Activated CD4-positive, alpha-beta T cell treated with anti-CD3 and anti-CD28 coated beads for 36 hours (primary cell): ENCODE measurements at regions not wholly inside any gene's neighbourhood (a gene's known extent, or its start where the extent isn't known, plus 50 kb on each side); places are given as distances from the start of the nearest gene placed in this dataset.
"Not testable (repeated sequence)": the region's sequence is repeated elsewhere in the genome, so short reads cannot be mapped to it uniquely, and the experiment has no call there.

ENCODE experiments used
- ATAC-seq: fragments of 200-7000 bp; cut with Tn5 transposase; one replicate; pipeline ENCODE4 v1.10.0; 2021; ENCODE audit warnings: mild to moderate bottlenecking, moderate library complexity
- CTCF ChIA-PET: fragments of 350-600 bp; sonication (Branson Sonifier 250); formaldehyde crosslinking; loops from one replicate; lab custom pipeline; 2021; ENCODE audit warnings: antibody characterized with exemption; lab: Charles Lee
- POLR2A ChIA-PET: fragments of 350-600 bp; sonication (Branson Sonifier 250); formaldehyde crosslinking; loops from one replicate; lab custom pipeline; 2021; ENCODE audit warnings: antibody characterized with exemption, inconsistent platforms; lab: Charles Lee
- DNase-seq: peaks from one replicate; pipeline ENCODE4 v3.0.0-alpha.2; 2020
- H3K27ac Mint-ChIP-seq: one replicate; pipeline ENCODE4 v1.8.0; 2021; ENCODE audit warnings: mixed read lengths
- H3K27me3 Mint-ChIP-seq: one replicate; pipeline ENCODE4 v1.8.0; 2021; ENCODE audit warnings: mixed read lengths
- H3K36me3 Mint-ChIP-seq: one replicate; pipeline ENCODE4 v1.8.0; 2021; ENCODE audit warnings: low read depth, mixed read lengths
- H3K4me1 Mint-ChIP-seq: one replicate; pipeline ENCODE4 v1.8.0; 2021; ENCODE audit warnings: mixed read lengths
- H3K4me3 Mint-ChIP-seq: one replicate; pipeline ENCODE4 v1.8.0; 2021; ENCODE audit warnings: mild to moderate bottlenecking, moderate library complexity, mixed read lengths
- H3K9me3 Mint-ChIP-seq: one replicate; pipeline ENCODE4 v1.8.0; 2021; ENCODE audit warnings: low read depth, mixed read lengths
- intact Hi-C, 2 experiments: fragments of 100-400 bp; cut with DNase I in 1 of 2; cut with micrococcal nuclease in 1 of 2; formaldehyde crosslinking; loops; one replicate each; pipeline versions ENCODE4 v1.14.2 to v1.15.1; 2022 to 2024; cut with DNase I, micrococcal nuclease

DNA sequence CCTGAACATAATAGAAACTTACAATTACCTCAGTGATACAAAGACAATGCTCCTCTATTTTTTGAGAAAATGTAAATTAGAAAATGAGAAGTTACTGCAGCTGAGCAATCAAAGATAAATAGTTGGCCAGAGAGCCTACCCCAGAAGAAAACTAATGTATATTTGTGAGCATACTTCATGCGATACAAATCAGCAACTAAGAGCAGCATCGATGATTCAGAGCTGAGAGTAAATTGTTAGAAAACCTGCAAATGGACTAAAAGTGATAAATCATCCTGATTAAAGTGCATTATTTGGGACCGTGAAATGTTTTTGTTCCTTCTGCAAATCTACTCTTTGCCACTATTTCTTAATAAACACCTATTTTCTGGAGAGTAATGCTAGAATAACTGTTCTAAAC is 285.7 kb downstream of the PPP1R3A start:
- CTCF ChIA-PET = interaction anchor here (0.8 kb wide), 1 partner anchor 78 kb away, joined by 4 read pairs; no protein-coding TSS in a partner anchor
- intact Hi-C loops = no loop called here
- DNase-seq = no peak
- POLR2A ChIA-PET = no interaction called here
- no peaks in the 10 kb centered on the region for H3K4me1 Mint-ChIP-seq
- no peak overlapping the region for H3K27ac Mint-ChIP-seq
- no peak overlapping the region for H3K4me3 Mint-ChIP-seq
- H3K27me3 Mint-ChIP-seq = no peaks in the 10 kb centered on the region
- H3K9me3 Mint-ChIP-seq = no peaks in the 10 kb centered on the region
- H3K36me3 Mint-ChIP-seq = no peaks in the 10 kb centered on the region
- ATAC-seq = no peak

DNA sequence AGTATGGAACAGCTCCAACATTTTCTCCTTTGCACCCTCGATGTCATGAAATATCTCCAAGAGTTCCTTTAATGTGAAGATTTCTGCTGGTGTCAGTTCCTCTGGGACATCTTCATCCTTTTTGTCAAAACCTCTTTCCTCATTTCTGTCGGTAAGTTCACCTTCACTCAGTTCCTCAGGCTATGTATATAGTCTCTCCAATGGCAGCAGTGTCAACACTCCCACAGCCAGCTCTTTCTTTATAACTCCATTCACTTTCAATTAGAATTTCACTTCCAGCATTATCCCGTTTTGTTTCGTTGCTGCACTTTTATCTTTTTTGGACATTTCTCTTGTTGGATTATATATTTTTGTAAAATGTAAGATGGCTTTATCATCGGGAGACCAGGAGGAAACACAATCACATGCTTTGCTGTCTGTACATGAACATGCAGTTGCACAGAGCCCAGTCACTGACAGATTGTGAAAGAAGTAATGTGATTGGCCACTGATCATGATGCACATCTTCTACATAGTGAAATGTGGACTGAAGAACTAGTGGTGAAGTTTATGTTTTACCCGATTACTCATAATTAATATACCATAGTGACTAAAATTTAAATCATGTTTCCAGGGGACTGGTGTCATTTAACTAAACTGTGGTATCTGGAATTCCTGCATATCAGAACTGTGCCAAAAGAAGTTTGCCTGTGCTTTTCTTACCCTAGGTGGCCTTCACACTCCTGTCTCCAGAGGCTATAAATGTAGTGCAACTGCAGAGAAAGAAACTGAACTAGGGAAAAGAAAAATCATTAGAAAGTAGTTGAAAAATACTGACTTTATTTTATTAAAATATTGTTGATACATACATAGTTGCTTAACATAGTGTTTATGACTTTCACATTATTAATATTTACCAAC is 289.6 kb downstream of the PPP1R3A start:
- Mint-ChIP-seq H3K27ac (no peak overlapping the region), H3K36me3 (no peaks in the 10 kb centered on the region), H3K9me3 (no peaks in the 10 kb centered on the region), H3K27me3 (no peaks in the 10 kb centered on the region), H3K4me3 (no peak overlapping the region), H3K4me1 (no peaks in the 10 kb centered on the region)
- no peak for DNase-seq
- intact Hi-C loops = no loop called here
- POLR2A ChIA-PET = no interaction called here
- CTCF ChIA-PET = no interaction called here
- no peak for ATAC-seq

DNA sequence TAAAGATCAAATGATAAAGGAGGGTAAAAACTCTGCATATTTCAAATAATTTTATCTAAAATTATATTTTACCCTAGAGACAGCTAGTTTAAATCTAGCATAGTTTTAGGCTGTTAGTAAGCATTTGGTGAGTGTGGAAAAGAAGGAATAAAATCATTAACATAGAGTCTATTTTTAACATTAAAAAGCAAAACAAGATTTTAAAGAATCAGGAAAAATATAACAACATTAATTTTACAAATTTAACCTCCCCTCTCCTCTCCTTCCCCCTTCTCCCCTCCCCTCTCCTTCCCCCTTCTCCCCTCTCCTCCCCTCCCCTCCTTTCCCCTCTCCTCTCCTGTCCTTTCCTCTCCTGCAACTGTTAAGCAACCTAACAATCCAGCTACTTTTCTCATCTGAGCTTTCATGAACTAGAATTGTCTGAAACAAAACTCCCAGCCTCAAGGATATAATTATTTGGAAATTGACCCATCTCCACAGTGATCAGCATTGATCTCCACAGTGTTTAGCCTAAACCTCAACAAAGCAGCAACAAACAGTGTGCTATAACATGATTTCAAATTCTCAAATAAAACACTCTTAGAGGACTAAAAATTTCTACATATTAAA is 293.2 kb downstream of the PPP1R3A start:
- ChIA-PET CTCF (no interaction called here), POLR2A (no interaction called here)
- Mint-ChIP-seq H3K36me3 (no peaks in the 10 kb centered on the region), H3K9me3 (peaks cover 2% of the 10 kb centered on the region), H3K4me3 (no peak overlapping the region), H3K27me3 (no peaks in the 10 kb centered on the region), H3K4me1 (no peaks in the 10 kb centered on the region), H3K27ac (no peak overlapping the region)
- intact Hi-C loops = no loop called here
- no peak for ATAC-seq
- DNase-seq = no peak

DNA sequence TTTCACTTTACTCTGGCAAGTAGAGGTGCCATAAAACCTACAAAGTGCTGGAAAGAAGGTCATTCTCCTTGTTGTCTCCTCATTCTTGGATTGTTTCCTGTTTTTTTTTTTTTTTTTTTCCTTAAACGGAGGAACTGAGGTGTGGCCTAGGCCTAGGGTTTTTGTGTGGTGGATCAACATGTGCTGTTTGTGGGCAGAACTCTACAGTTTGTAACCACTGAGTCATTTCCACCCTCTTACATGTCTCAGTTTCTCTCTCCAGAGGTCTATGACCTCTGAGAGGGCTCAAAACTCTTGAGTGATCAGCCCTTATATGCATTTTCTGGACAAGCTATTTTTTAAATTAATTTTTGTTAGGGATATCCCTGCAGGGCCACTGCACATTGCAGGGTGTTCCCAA is 296.0 kb downstream of the PPP1R3A start:
- DNase-seq = no peak
- Mint-ChIP-seq H3K4me1 (no peaks in the 10 kb centered on the region), H3K4me3 (no peak overlapping the region), H3K36me3 (no peaks in the 10 kb centered on the region), H3K27me3 (no peaks in the 10 kb centered on the region), H3K9me3 (peaks cover 8% of the 10 kb centered on the region), H3K27ac (no peak overlapping the region)
- CTCF ChIA-PET = no interaction called here
- POLR2A ChIA-PET = no interaction called here
- intact Hi-C loops = no loop called here
- ATAC-seq = no peak

DNA sequence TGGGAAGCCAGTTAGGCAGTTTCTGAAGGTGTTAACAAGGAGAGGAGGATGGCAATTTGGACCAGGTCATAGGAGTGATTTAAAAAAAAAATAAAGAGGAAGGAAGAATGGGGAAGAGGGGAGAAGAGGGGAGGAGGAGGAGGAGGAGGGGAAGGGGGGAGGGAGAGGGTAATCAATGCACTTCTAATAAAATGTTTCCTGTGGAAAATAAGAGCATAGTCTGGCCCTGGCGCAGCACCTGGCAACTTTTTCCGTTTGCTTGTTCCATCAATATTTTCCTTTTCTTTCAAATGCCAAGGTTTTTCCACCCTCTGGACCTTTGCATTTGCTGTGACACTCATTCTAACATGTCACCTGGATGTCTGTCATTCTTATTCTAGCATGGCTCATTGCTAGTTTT is 308.2 kb downstream of the PPP1R3A start:
- DNase-seq = no peak
- no peak for ATAC-seq
- H3K4me3 Mint-ChIP-seq = no peak overlapping the region
- H3K27ac Mint-ChIP-seq = no peak overlapping the region
- no peaks in the 10 kb centered on the region for H3K4me1 Mint-ChIP-seq
- peaks cover 3% of the 10 kb centered on the region for H3K9me3 Mint-ChIP-seq
- intact Hi-C loops = no loop called here
- H3K27me3 Mint-ChIP-seq = no peaks in the 10 kb centered on the region
- H3K36me3 Mint-ChIP-seq = no peaks in the 10 kb centered on the region
- POLR2A ChIA-PET = no interaction called here
- CTCF ChIA-PET = no interaction called here

DNA sequence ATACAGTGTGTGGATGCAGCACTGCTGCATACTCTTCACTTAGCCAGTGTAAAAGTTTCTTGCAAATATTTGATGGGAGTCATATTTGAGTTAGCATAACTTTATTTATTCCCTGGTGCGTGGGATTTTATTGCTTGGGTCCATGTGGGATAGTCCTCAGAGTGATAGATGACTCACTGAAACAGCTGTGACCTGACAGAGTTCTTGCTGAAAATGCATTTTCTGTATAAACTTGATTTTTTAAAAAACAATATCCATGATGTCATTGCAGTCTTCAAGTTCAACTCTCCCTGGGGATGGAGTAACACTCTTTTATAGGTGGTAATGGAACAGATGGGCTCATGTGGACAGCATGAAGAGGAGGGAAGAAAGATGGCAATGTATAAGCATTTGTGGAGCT is 310.0 kb downstream of the PPP1R3A start:
- Mint-ChIP-seq H3K4me3 (no peak overlapping the region), H3K27me3 (no peaks in the 10 kb centered on the region), H3K27ac (no peak overlapping the region), H3K4me1 (no peaks in the 10 kb centered on the region), H3K9me3 (peaks cover 3% of the 10 kb centered on the region), H3K36me3 (no peaks in the 10 kb centered on the region)
- intact Hi-C loops = no loop called here
- CTCF ChIA-PET = no interaction called here
- DNase-seq (no peak), ATAC-seq (no peak)
- POLR2A ChIA-PET = no interaction called here

DNA sequence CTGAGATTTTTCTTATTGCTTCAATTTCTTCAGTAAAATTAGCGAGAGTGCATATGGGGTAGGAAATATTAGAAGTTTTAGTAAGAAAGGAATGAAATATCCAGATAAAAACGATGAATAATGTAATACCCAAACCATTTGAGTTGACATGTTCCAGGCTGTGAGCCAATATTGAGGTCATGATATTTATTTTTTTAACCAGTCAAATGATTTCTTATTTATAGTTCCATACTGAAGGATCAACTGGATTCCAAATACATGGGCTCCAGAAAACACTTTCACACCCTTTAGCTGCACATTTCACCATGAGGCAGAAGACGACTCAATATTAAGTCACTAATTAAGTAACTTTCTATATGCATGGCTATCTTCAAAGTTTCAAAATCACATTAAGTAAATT is 312.5 kb downstream of the PPP1R3A start:
- Mint-ChIP-seq H3K27ac (no peak overlapping the region), H3K4me3 (no peak overlapping the region), H3K9me3 (peaks cover 3% of the 10 kb centered on the region), H3K36me3 (no peaks in the 10 kb centered on the region), H3K4me1 (no peaks in the 10 kb centered on the region), H3K27me3 (no peaks in the 10 kb centered on the region)
- ATAC-seq (no peak), DNase-seq (no peak)
- POLR2A ChIA-PET = no interaction called here
- CTCF ChIA-PET = no interaction called here
- intact Hi-C loops = no loop called here

DNA sequence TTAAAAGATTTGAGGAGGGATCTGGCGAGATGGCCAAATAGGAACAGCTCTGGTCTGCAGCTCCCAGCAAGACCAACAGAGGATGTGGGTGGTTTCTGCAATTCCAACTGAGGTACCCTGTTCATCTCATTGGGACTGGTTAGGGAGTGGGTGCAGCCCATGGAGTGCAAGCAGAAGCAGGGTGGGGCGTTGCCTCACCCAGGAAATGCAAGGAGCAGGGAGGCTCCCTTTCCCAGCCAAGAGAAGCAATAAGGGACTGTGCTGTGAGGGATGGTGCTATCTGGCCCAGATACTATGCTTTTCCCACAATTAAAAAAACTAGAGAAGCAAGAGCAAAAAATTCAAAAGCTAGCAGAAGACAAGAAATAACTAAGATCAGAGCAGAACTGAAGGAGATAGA is 318.4 kb downstream of the PPP1R3A start:
- POLR2A ChIA-PET, H3K27ac Mint-ChIP-seq, H3K4me3 Mint-ChIP-seq, H3K36me3 Mint-ChIP-seq, H3K27me3 Mint-ChIP-seq, H3K4me1 Mint-ChIP-seq, intact Hi-C loops, H3K9me3 Mint-ChIP-seq, DNase-seq, ATAC-seq: not testable (repeated sequence)
- CTCF ChIA-PET = interaction anchor here (0.6 kb wide), 1 partner anchor 50 kb away, joined by 3 read pairs; no protein-coding TSS in a partner anchor

DNA sequence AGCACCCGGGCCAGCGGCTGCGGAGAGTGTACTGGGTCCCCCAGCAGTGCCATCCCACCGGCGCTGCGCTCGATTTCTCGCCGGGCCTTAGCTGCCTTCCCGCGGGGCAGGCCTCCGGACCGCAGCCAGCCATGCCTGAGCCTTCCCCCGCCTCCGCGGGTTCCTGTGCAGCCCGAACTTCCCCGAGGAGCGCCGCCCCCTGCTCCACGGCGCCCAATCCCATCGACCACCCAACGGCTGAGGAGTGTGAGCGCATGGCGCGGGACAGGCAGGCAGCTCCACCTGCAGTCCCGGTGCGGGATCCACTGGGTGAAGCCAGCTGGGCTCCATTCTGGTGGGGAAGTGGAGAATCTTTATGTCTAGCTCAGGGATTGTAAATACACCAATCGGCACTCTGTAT is 325.4 kb downstream of the PPP1R3A start:
- CTCF ChIA-PET, H3K4me1 Mint-ChIP-seq, intact Hi-C loops, POLR2A ChIA-PET, H3K27ac Mint-ChIP-seq, DNase-seq, H3K27me3 Mint-ChIP-seq, H3K9me3 Mint-ChIP-seq, H3K4me3 Mint-ChIP-seq, H3K36me3 Mint-ChIP-seq, ATAC-seq: not testable (repeated sequence)

DNA sequence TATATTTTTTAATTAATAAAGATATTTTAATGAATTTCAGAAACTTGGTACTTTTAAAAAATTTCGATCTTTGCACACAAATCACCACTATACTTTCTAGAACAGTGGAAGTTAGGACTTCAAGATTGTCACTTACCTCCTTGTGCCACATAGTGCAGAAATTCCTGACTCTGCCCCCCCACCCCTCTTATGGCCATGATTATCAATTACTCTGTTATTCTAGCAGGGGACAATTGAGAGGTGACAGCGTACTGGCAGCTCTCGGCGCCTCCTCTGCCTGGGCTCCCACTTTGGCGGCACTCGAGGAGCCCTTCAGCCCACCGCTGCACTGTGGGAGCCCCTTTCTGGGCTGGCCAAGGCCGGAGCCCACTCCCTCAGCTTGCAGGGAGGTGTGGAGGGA is 325.9 kb downstream of the PPP1R3A start:
- H3K27ac Mint-ChIP-seq, POLR2A ChIA-PET, DNase-seq, H3K9me3 Mint-ChIP-seq, ATAC-seq, intact Hi-C loops, H3K4me3 Mint-ChIP-seq, H3K4me1 Mint-ChIP-seq, H3K27me3 Mint-ChIP-seq, H3K36me3 Mint-ChIP-seq, CTCF ChIA-PET: not testable (repeated sequence)

DNA sequence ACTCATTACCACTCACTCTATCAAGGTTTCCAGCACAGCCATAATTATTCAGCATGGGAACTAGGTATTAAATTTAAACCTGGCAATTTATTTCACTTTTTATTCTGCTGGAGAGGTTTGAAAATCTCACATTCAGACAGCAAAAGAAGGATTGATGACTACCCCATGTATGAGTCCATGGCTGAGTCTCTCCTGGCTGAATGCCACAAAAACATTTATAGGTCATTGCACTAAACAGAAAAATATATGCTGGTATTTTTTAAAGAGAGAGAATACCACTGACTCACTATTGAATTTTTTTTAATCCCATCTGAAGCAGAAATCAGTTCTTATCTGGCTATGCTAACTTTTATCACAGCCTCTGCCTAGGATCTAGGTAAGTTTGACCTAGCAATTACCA is 336.3 kb downstream of the PPP1R3A start:
- no peak overlapping the region for H3K4me3 Mint-ChIP-seq

DNA sequence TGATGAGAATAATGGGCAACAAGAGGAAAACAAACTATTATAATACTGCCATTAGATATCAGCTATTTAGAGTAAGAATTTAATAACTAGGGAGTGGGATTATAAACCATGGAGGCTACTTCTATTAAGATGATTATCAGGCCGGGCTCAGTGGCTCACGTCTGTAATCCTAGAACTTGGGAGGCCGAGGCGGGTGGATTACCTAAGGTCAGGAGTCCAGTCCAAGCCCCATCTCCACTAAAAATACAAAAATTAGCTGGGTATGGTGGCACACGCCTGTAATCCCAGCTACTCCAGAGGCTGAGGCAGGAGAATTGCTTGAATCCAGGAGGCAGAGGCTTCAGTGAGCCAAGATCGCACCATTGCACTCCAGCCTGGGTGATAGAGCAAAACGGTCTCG is 355.6 kb downstream of the PPP1R3A start:
- H3K4me3 Mint-ChIP-seq = not testable (repeated sequence)

More for the DNA sequence above, 336.3 kb downstream of the PPP1R3A start:
- DNase-seq = no peak
- POLR2A ChIA-PET = no interaction called here
- CTCF ChIA-PET = no interaction called here
- Mint-ChIP-seq H3K27ac (no peak overlapping the region), H3K27me3 (no peaks in the 10 kb centered on the region), H3K4me1 (no peaks in the 10 kb centered on the region), H3K36me3 (no peaks in the 10 kb centered on the region), H3K9me3 (no peaks in the 10 kb centered on the region)
- no peak for ATAC-seq
- intact Hi-C loops = no loop called here

More for the DNA sequence above, 355.6 kb downstream of the PPP1R3A start:
- H3K27me3 Mint-ChIP-seq, H3K36me3 Mint-ChIP-seq, ATAC-seq, DNase-seq, H3K4me1 Mint-ChIP-seq, H3K27ac Mint-ChIP-seq, CTCF ChIA-PET, POLR2A ChIA-PET, intact Hi-C loops, H3K9me3 Mint-ChIP-seq: not testable (repeated sequence)
